HuH-7 (cell line): ENCODE measurements at regions not wholly inside any gene's neighbourhood (a gene's known extent, or its start where the extent isn't known, plus 50 kb on each side); places are given as distances from the start of the nearest gene placed in this dataset.

ENCODE experiments used
- DNase-seq: peaks from one replicate; pipeline ENCODE4 v3.0.0; 2011; ENCODE audit warnings: low spot score

GRCh38 chr7:15855525-15856109, 169.1 kb upstream of the MEOX2 start:
- DNase-seq, result peak; percentile 30

GRCh38 chr7:15854841-15855524, 168.5 kb upstream of the MEOX2 start:
- DNase-seq, result no peak

DNA sequence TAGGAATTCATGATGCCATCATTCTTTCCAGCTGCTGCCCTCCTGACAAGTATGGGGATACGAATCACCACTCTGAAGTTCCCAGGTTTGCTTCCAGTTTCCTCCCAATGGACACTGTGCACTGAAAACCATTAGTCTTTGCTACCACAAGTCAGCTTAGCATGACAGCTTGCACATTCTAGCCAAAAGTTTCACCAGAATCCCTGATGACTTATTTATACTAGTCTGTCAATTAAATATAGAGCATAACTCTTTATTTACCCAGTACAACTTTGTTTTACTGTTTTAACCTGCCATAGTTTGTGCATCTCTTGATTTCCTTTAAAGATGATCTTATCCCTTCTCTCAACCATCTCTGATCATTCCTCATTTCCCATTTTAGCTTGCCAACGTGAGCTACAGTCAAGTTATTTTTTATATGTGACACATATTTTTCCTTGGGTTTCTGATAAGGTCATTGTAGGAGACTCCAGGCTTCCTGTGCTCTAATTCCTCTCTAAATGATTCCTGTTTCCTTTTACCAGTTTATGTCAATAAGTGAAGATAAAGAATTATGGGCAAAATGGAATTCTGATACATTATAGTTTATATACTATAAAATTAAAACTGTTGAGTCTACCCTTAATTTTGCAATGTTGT, 167.5 kb upstream of the MEOX2 start:
- DNase-seq, result no peak

- no peak for DNase-seq
Measured at GRCh38 chr7:15851201-15851600, 164.7 kb upstream of the MEOX2 start.

DNA sequence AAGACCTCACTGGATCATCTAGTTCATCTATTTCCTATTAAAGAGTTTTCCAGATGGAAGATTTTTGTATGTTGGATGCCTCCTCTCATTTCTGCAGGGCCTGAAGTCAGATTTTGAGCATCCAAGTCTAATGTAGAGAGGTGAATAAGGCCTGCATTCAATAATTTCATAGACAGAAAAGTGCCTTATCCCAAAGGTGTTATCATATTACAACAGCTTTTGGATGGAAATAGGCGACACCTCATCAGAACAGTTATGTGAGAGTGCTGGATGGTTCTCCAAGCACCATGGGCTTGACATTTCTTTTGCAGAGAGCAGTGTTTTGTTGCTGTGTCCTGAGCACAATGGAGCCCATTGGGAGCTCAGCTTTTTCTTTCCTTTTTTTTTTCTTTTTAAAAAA, 162.4 kb upstream of the MEOX2 start:
- no peak for DNase-seq

DNA sequence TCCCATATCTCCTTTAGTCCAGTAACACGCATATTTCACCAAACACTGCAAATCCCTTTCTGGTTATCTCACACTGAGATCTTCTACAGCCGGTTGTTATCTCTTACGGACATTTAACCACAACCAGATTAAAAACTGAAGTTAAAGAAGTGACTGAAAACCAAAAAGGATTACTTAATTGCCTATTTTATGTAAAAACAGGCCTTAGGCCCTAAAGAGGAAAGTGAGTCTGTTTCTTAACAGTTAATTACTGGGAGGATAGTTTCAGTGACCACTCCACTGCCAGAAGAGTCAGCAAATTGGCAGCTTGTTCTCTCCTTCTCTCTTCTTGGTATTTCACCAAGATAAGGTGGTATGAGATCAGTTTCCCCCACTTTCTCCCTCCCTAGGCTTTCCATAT, 161.9 kb upstream of the MEOX2 start:
- no peak for DNase-seq

- no peak for DNase-seq
Measured at GRCh38 chr7:15845868-15846267, 159.4 kb upstream of the MEOX2 start.

- no peak for DNase-seq
Measured at GRCh38 chr7:15845461-15845860, 159.0 kb upstream of the MEOX2 start.

DNA sequence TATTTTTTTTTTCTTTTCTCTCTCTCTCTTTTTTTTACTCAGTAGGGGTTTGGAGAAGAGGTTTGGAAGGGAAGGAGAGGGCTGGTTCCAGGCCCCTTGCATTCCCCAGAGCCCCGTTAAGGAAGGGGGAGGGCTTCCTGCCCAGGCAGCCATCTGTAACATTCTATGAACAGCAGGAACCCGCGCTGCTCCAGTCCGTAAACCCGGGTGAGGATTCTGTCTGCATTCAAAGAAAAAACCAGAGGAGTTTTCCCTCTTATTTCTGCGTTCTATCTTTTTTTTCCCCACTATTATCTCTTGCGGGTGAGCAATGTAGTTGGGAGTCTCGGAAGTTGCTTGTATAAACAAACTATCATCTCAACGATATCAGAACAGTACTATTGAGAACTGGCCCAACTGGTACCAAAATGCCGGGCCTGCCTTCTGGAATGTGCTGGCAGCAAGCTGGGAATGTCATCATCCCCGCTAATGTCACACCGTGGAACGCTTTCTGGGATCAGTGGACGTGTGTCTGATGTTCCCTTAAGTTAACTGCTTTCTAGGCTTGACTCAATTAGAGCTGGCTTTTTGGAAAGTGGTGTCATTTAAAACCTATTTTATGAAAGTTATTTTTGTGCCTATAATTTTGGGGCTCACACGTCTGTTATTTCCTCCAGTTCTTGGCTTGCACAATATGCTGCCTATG, 153.1 kb upstream of the MEOX2 start:
- no peak for DNase-seq

DNA sequence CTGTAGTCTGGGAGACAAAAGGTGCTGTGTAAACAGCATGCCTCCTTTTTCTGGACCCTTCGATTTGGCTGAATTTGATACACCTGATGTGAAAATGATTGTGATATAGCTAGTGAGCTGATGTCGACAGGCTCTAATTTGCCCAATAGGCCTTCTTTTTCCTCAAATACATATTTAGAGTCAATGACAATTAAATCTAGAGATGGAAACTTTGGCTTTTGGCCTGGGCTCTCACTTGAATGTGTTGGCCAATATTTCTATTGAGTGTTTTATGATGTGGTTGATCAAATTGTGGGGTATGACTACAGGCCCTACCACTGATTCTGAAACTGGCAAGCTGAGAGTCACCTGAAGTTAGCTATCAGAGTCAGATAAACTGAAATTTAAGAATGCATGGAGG, 151.8 kb upstream of the MEOX2 start:
- DNase-seq, result no peak

DNA sequence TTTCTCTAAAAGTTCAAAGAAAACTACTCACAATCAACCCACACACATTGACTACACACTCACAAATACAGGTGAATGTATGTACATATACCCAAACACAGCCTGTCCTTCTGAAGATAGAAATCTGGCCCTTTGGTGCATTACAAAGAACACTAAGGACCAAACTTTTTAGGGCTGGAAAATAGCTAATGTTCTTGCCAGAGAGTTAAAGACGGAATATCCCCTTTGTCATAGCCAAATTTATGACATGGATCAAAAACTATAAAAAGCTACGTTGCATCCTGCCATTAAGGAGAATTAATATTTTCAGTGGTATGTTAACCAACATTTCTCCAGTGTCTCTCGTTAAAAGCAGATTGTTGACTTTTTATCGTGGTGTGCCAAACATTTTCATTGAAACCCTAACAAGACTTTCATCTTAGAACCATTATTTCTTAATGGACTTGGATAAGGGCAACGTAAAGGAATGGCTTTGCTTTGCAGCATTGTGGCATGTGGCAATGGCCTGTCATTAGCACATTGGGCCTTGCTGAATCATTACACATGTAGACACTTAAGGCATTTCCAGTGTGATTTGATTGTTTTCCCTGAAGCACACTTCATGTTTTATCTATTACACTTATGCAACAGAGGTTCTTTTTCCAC, 150.9 kb upstream of the MEOX2 start:
- DNase-seq, result no peak

DNA sequence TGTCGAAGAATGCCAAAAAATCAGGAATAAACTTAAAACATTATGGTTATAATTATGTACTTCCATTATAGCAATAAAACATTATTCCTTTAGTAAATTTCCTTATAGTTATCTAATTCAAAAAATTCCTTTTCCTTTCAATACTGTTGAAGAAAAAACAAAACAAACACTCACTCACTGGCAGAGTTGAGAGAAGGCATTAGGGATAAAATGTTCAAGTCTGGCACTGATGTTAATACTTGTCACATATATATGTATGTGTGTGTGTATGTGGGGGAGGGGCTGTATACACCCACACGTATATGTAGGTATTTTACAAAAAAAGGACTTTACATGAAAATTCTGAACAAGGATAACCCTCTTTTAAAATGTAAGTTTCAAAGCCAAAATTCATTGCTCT, 150.2 kb upstream of the MEOX2 start:
- DNase-seq, result no peak

- DNase-seq, result no peak
Measured at GRCh38 chr7:15836041-15836440, 149.6 kb upstream of the MEOX2 start.

- no peak for DNase-seq
Measured at GRCh38 chr7:15834446-15834845, 148.0 kb upstream of the MEOX2 start.

DNA sequence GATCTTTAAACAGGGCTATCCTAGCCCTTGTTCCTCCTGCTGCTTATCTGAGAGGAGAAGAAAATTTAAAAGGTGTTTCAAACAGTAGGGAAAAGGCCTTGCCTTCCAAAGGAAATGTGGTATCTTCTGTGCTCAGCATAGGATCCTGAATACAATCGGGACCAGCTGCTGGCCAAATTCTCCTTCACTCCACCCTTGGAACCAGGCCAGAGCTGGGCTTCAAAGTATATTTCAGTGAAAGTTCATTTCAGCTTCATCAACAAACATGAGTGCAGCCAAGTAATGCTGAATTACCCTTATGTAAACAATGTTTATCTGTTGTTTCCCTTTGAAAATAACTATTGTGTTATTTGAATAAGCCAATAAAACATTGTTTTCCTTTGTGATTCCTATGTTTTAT, 146.5 kb upstream of the MEOX2 start:
- DNase-seq, result peak; percentile 26

GRCh38 chr7:15831606-15832005, 145.1 kb upstream of the MEOX2 start:
- DNase-seq, result no peak

DNA sequence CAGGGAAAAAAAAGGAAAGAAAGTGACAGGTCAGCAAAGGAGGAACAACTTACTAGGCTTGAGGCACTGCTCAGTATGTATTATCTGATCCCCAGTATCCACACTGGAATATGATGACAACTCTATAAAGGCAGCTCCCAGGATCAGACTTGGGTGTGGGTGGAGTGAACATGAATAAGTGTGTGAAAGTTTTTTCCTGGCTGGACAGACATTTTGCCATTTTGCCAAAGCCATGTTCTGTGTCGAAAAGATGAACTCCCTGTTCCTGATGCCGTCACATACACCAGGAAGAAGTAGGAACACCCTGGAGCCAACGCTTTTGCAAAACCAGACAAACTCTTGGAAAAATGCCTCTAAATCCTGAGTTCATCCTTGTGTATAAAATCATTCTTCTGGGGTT, 143.2 kb upstream of the MEOX2 start:
- no peak for DNase-seq

DNA sequence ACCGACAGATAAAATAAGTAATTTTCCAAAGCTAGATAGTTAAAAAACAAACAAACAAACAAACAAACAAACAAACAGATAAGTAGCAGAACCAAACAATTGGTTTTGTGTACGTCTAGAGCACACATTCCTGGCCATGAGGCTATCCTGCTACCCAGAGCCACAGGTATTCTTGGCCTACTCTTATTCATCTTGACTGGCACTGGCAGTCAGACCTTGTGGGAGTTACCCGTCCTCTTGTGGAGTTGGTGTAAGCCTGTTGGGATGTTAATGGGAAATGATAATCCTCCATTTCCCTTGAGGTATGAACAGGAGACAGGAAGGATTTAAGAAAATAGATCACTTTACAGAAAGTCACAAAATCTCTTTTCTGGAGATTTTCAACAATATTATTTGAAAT, 142.4 kb upstream of the MEOX2 start:
- no peak for DNase-seq

GRCh38 chr7:15821484-15822427, 135.3 kb upstream of the MEOX2 start:
- no peak for DNase-seq

- DNase-seq, result no peak
Measured at GRCh38 chr7:15820319-15820718, 133.8 kb upstream of the MEOX2 start.

- DNase-seq, result no peak
Measured at GRCh38 chr7:15816835-15817426, 130.4 kb upstream of the MEOX2 start.
